DND-41 (cell line): ENCODE measurements at regions not wholly inside any gene's neighbourhood (a gene's known extent, or its start where the extent isn't known, plus 50 kb on each side); places are given as distances from the start of the nearest gene placed in this dataset.

Experiments used
- ATAC-seq: fragments of 200-7000 bp; cut with Tn5 transposase; 3 replicates; pipeline ENCODE4 v1.9.1; 2021; ENCODE audit warnings: low read depth; ENCODE audit not compliant: insufficient read depth
- DNase-seq: peaks from one replicate; pipeline ENCODE4 v3.0.0-alpha.2; 2020
- H2AFZ ChIP-seq: 2 replicates; pipeline ENCODE4 v1.6.0; 2012; ENCODE audit warnings: low read depth, low read length
- H3K27ac ChIP-seq: 2 replicates; pipeline ENCODE4 v1.5.1; 2012; ENCODE audit warnings: low read length, inconsistent platforms
- H3K27me3 ChIP-seq: fragments of 200-600 bp; sonication (generic); 2 replicates; pipeline ENCODE4 v1.6.0; 2012; ENCODE audit warnings: low read length, mild to moderate bottlenecking, inconsistent platforms; ENCODE audit not compliant: insufficient read depth, poor library complexity
- H3K36me3 ChIP-seq: 2 replicates; pipeline ENCODE4 v1.5.1; 2012; ENCODE audit warnings: low read length, inconsistent platforms; ENCODE audit not compliant: insufficient read depth
- H3K4me1 ChIP-seq: 2 replicates; pipeline ENCODE4 v1.5.1; 2012; ENCODE audit warnings: mild to moderate bottlenecking, low read length; ENCODE audit not compliant: insufficient read depth
- H3K4me2 ChIP-seq: 2 replicates; pipeline ENCODE4 v1.6.0; 2012; ENCODE audit warnings: mild to moderate bottlenecking, moderate library complexity, low read length, inconsistent platforms; ENCODE audit not compliant: insufficient read depth
- H3K4me3 ChIP-seq, 2 experiments: fragments of 200-600 bp in 1 of 2; shearing (Covaris generic) in 1 of 2; 2 replicates each; pipeline ENCODE4 v1.5.1; 2012 to 2016; ENCODE audit warnings: inconsistent platforms in 2 of 2, low read length in 2 of 2, mild to moderate bottlenecking in 2 of 2, low read depth in 1 of 2, moderate library complexity in 1 of 2
- H3K79me2 ChIP-seq: 2 replicates; pipeline ENCODE4 v1.6.0; 2012; ENCODE audit warnings: low read length, inconsistent platforms; ENCODE audit not compliant: insufficient read depth
- H3K9ac ChIP-seq: 2 replicates; pipeline ENCODE4 v1.6.0; 2012; ENCODE audit warnings: low read depth, mild to moderate bottlenecking, inconsistent platforms, low read length, moderate library complexity
- H3K9me3 ChIP-seq: 2 replicates; pipeline ENCODE4 v1.5.1; 2012; ENCODE audit warnings: low read length, moderate library complexity, mild to moderate bottlenecking, inconsistent platforms; ENCODE audit not compliant: insufficient read depth, severe bottlenecking
- H4K20me1 ChIP-seq: 2 replicates; pipeline ENCODE4 v1.6.0; 2012; ENCODE audit warnings: low read length; ENCODE audit not compliant: insufficient read depth
- EZH2 ChIP-seq: IDR thresholded peaks from 3 replicates; pipeline ENCODE4 v1.6.1; 2012; ENCODE audit warnings: borderline replicate concordance, low read depth, mild to moderate bottlenecking, moderate library complexity, low read length, inconsistent platforms; ENCODE audit not compliant: severe bottlenecking
- TF ChIP-seq, protein P1 (sequence below): IDR thresholded peaks from 2 replicates; pipeline ENCODE4 v1.5.1; 2012; ENCODE audit warnings: borderline replicate concordance, low read length, moderate library complexity, mild to moderate bottlenecking; ENCODE audit not compliant: poor library complexity, severe bottlenecking; ENCODE audit errors: extremely low read depth

DNA sequence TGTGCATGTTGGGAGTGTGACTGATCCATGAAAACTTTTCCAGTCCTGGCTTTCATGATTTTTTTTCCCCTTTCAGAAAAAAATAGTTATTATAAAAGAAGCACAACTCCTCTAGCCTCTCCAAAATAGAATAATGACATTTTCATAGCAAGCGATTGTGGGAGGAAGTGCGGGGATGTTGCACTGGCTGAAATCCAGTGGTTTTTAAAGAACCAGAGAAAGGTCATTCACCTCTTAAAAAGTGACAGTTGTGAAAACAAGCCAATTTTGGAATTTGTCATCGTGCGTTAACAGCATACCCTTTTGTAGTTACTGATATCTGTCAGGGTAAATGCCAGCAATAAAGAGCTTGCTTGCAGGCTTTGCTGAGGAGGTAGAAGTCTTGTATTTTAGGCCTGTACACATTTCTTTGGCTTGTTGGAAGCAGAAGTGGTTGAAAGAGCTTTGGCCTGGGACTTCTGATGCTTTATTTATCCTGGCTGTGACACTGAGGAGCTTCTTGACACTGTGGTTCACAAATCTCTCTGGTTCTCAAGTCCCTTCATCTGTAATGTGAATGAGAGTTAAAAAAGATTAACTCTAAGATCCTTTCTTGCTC is 545.9 kb downstream of the REEP3 start:
- Histone ChIP-seq H3K27ac (no peak overlapping the region), H3K36me3 (no peaks in the 10 kb centered on the region), H4K20me1 (no peaks in the 10 kb centered on the region), H3K4me1 (no peaks in the 10 kb centered on the region), H3K4me3 (no peak overlapping the region), H3K9me3 (no peaks in the 10 kb centered on the region), H3K27me3 (no peaks in the 10 kb centered on the region), H3K4me2 (no peak overlapping the region), H3K9ac (no peak overlapping the region), H3K79me2 (no peaks in the 10 kb centered on the region), H2AFZ (no peak overlapping the region)
- ATAC-seq, result no peak
- TF ChIP-seq EZH2, result no peak
- TF ChIP-seq, protein P1, sequence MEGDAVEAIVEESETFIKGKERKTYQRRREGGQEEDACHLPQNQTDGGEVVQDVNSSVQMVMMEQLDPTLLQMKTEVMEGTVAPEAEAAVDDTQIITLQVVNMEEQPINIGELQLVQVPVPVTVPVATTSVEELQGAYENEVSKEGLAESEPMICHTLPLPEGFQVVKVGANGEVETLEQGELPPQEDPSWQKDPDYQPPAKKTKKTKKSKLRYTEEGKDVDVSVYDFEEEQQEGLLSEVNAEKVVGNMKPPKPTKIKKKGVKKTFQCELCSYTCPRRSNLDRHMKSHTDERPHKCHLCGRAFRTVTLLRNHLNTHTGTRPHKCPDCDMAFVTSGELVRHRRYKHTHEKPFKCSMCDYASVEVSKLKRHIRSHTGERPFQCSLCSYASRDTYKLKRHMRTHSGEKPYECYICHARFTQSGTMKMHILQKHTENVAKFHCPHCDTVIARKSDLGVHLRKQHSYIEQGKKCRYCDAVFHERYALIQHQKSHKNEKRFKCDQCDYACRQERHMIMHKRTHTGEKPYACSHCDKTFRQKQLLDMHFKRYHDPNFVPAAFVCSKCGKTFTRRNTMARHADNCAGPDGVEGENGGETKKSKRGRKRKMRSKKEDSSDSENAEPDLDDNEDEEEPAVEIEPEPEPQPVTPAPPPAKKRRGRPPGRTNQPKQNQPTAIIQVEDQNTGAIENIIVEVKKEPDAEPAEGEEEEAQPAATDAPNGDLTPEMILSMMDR, result no peak
- DNase-seq, result no peak

- Histone ChIP-seq H3K4me1 (no peaks in the 10 kb centered on the region), H3K36me3 (no peaks in the 10 kb centered on the region), H3K4me3 (no peak overlapping the region), H3K27me3 (no peaks in the 10 kb centered on the region), H3K9ac (no peak overlapping the region), H3K79me2 (no peaks in the 10 kb centered on the region), H3K9me3 (no peaks in the 10 kb centered on the region), H4K20me1 (no peaks in the 10 kb centered on the region), H2AFZ (no peak overlapping the region), H3K4me2 (no peak overlapping the region), H3K27ac (no peak overlapping the region)
- no peak for TF ChIP-seq EZH2
- TF ChIP-seq, protein P1, result no peak
- no peak for DNase-seq
- ATAC-seq, result no peak
Observed at GRCh38 chr10:64067859-64068258, 546.7 kb downstream of the REEP3 start.

DNA sequence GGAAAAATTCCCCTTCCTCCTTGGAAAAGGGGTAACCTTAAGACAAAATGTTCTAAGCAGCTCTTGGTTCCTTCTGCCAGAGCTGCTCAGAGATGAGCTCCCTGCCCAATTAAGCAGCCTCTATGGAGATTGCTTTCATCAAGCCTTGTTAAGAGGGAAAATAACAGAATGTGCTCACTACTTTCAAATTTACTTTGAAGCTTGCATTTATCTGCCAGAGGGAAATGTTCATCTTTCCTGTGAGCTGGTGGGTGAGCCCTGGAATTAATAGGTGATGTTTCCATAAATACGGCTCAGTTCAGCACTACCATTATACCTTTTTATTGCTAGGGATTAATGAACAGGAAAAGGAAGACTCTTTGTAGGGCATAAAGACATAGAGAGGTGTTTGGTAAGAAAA is 549.0 kb downstream of the REEP3 start:
- Histone ChIP-seq H3K4me2 (no peak overlapping the region), H4K20me1 (no peaks in the 10 kb centered on the region), H2AFZ (no peak overlapping the region), H3K27ac (no peak overlapping the region), H3K9me3 (no peaks in the 10 kb centered on the region), H3K4me1 (no peaks in the 10 kb centered on the region), H3K9ac (no peak overlapping the region), H3K79me2 (no peaks in the 10 kb centered on the region), H3K4me3 (no peak overlapping the region), H3K27me3 (no peaks in the 10 kb centered on the region), H3K36me3 (no peaks in the 10 kb centered on the region)
- TF ChIP-seq EZH2, result no peak
- TF ChIP-seq, protein P1, result no peak
- DNase-seq (no peak), ATAC-seq (no peak)
